SKM-1 (cell line): ENCODE measurements at regions not wholly inside any gene's neighbourhood (a gene's known extent, or its start where the extent isn't known, plus 50 kb on each side); places are given as distances from the start of the nearest gene placed in this dataset.

Experiments
- DNase-seq: peaks from one replicate; lab custom pipeline; 2025; ENCODE audit not compliant: unreplicated experiment; lab: John Stamatoyannopoulos, UW

DNA sequence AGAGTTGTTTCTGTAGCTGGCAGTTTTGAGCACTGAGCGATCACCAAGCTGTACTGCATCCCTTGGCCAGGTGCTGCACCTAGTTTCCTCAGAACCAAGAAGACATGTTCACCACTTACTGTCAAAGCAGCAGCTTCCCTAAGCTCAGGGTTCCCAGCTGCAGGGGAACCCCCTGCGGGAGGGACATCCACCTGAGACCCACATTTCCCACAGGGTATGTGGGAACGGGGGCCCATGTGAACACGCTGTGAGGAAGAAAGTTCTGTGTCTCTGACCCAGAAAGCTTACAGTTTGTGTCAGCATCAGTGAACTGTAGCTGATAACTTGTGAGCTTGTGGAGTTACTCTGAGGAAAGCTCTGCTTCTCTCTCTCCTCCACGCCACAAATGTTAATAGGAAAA, 436.8 kb upstream of the IGFBP3 start:
- DNase-seq = no peak

DNA sequence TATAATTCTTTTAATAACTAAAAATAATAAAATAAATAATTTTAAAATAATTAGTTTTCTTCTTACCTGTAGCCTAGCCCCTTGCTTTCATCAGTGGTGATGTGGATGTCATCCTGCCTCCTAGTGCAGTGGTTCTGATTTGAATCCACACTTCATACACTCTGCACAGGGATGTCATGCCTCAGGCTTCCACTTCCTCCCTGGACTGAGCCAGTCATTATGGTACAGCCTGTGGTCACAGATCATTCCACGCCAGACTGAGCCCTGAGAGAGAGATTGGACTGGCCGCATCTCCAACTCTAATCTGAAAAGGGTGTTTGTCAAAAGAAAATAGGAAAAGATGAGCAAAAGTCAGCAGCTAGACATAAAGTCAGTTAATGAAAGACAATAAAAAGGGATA, 436.2 kb upstream of the IGFBP3 start:
- DNase-seq = no peak

DNA sequence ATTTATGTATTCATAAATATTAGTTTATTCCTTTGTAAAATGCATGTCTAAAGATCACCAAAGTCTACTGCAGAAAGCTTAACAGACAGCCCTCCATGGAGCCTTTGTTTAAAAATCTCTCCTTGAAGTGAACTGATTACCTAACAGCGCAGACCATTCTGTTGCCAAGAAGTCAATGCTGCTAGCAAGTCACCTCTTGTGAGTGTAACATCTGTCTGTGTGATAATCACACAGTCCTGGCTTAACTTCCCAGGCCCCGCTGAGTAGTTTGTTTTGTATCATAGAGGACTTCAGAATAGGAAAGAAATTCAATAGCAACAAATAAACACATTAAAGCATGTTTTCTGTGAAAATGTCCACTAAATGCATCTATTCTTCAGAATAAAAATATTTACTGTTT, 435.3 kb upstream of the IGFBP3 start:
- DNase-seq = no peak

DNA sequence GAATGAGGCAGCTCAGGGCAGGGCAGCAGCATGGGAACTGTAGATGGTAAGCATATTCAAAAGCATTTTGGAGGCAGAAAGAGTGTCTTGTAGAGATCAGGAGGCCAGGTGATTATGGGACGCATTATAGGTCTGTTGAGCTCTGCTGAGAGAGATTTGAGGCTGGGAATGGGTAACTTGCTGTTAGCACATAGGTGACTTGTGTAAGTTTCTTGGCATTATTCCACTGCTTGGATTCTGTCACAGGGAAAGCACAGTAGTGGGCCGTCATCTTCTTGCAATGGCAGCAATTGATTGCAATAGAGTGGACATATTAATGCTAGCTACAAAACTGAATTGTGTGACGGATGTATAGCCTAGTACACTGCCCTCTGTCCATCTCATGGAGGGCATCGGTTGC, 434.3 kb upstream of the IGFBP3 start:
- DNase-seq = no peak

DNA sequence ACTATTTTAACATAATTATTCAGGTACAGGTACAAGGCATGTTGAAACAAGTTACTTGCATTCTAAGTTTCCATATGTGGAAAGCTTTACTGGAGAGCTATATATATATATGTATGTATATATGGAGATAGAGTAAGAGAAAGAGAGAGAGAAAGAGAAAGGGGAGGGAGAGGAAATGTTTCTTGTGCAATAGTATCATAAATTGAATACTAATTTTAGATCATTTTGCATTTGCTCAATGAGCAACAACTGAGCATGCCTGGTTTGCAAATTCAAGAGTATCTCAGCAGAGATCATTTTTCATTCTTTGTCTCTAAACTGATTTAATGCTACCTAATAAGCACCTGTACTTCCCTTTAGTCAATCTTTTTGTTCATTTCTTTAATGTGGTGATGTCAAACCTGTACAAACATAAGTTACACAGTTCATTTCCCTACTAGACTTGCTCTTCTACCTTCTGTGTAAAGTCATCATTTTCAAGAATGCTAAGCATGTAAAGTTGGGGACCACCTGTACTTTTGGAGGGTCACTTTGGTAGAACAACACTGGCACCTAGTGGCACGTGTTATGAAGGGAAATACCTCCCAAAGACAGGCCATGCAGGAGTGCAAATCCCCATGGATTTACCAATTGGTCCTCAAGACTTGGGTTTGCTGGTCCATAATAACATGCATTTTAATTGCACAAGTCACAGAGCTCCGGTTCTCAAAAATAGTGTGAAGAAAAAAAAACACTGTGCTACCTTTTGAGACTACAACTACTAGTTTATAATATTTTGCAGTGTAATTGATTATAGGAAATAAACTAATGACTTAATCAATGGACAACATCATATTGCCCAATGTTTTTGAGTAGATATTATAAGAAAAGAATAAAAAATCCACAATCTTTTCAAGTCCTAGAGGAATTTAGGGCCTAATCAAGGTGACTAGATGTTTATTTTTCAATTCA, 431.2 kb upstream of the IGFBP3 start:
- DNase-seq = no peak

DNA sequence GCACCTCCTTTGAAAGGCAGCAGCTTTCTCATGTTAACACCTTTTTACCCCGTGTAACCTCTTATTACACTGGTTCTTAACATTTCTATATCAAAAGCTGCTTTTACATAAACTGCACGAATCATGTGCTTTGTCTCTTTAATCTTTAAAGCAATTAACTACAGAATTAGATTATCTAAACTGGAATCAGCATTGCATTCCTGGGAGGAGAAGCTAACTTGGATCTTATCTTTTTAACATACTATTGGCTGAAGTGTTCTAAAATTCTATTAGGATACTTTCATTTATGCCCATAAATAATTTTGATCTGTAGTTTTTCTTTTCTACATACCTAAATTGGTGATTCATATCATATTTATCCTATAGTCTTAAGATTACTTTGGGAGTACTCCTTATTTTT, 428.4 kb upstream of the IGFBP3 start:
- no peak for DNase-seq

DNA sequence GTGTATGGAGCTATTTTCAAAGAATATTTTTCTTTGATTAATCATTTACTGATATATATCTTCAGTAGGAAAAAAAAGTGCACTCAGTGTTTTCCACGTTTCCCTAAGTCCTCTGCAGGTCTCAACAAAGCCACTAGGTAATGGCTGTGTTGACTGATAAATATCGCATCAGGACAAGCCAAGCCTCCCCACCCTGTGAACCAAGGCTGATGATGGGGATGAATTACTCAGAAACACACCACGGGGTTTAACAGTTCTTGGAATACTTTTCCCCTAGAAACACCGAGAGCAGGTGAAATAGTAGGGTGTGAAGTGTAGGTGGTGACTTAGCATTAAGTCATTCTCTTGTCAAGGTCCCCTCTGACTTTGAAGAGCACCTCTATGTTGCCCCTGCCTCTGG, 423.5 kb upstream of the IGFBP3 start:
- DNase-seq = no peak

DNA sequence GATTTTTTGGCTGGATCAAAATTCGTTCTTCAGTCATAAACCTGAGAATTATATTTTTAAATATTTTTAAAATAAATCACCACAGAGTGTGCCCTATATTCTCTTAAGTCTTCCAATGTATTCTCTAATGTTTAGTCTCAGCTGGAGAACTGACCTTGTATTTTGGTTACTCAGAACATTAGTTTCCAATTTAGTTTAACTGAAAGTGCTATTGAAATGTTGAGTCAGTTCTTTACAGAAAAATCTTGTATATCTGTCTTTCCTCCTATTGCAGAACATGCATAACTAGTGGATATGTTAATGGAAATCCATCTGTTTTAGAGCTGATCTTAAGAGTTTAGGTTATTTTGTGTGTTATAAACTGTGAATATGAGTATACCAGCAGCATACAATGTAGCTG, 422.7 kb upstream of the IGFBP3 start:
- DNase-seq = no peak

DNA sequence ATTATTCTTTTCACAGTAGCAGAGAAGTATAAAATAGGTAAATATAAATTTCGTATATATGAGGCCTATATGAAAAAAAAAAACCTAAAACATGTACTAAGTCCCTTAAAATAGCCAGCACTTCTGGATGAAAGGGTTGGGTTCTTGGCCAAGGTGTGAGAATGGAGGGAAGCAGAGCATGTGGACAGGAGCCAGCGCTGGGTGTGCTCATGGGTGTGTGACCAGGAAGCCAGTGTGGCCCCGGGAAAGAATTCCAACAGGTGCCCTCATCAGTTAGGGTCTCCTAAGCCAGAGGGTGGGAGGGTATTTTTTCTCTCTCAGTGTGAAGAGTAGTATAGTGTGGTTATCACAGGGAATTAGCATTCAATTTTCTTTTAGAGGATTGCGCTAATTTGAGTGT, 401.9 kb upstream of the IGFBP3 start:
- DNase-seq = no peak

DNA sequence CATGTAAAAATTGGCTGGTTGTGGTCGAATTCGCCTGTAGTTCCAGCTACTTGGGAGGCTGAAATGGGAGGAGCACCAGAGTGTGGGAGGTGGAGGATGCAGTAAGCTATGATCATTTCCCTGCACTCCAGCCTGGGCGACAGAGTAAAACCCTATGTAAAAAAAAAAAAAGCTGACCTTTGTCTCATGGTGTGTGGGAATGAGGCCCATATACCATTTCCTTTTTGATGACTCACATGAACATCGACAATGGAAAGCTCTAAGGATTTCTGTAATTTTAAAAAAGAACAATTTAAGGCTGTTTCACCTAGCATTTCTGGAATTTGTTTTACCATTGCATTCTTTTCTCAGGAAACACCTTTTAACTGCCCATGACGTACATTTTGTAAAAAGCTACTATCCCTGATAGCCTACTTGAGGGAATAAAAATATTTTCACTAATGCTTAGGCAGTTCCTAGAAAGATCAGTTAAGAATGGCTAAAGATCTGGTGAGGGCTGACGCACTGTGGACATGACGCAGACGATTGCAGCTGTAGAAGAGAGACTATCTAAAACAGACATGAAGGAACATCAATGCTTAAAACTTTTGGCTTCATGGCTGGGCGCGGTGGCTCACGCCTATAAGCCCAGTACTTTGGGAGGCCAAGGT, 400.6 kb upstream of the IGFBP3 start:
- no peak for DNase-seq

DNA sequence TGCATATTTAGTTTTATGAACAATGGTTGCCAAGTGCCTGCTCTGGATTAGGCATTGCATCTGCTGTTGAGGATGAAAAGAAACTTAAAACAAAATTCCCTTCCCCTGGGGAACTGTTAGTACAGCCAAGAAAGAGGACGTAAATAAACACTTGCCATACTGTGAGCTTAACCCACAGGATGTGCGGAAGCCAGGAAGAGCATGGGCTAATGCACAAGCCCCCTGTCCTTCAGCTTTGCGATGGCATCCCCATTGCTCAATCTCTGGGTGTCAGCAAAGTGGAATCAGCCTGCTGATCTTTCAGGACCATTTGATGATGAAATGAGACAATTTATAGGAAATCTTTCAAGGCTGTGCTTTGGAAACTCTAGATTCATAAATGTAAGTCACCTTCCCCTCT, 399.9 kb upstream of the IGFBP3 start:
- DNase-seq = no peak

DNA sequence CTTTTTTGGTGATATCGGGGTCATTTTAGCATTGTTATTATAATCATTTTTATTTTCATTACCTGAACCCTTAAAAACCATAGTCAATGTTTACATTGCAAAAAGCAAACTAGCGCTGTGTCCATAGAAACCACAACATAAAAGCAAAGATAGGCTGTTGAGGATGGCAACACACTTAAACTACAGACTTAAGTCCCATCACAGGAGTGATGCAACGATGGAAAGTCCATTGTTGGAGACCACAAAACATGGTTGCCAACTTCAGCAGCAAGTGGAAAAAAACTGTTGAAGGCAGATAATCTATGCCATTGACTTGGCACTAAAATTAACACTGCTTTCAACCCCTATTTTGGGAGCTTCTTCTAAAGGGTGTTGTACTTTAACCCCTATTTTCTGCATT, 398.8 kb upstream of the IGFBP3 start:
- no peak for DNase-seq

DNA sequence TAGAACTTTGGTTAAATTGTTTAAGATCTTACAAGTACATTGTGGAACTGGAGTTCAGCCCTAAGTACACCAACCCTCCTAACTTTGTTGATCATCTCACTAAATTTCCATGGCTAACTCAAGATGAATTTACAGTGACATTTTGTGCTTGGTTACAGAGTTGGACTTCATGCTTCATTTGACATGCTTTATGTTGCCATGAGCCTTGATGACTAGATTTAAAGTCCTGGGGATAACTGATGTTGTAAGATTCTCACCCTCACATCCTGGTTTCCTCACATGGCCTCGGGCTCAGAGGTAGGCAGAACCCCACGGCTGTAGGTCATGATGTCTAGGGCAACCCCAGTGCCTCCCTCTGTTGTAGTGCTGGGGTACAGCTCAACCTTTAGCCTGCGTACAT, 397.2 kb upstream of the IGFBP3 start:
- no peak for DNase-seq

DNA sequence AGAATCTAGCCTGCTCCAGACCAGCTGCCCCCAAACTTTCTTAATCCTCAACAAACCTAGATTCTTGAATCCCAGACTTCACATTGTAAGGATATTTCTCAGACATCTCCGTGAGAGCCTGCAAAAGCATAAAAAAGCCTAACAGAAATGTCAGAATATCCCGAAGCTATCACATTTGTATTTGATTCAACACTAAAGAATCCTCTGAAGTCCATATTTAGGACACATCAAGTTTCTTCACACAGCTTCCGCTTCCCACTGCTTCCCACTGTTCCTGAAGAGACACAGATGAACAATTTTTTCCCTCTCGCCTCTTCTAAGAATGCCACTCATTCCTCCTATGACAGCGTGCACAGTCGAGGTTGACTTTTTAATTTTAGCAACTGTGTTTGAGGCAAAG, 396.2 kb upstream of the IGFBP3 start:
- no peak for DNase-seq

DNA sequence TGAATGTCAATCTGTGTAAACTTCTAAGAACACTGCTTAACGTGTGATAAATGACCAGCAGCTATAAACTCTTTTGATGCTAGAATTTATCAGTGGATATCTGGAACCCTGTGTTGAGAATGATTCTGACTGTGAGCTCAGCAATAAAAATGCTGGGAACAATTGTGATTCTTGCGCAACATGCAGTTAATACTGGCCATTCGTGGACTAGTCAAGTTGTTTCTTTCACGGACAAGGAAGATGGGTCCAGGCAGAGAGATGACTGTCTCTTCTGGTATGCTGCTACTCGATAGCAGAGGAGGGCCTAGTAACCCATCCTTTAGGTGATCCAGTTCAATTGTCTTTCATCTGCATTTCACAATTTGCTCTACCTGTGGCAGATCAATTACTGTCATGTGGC, 394.8 kb upstream of the IGFBP3 start:
- DNase-seq = no peak

DNA sequence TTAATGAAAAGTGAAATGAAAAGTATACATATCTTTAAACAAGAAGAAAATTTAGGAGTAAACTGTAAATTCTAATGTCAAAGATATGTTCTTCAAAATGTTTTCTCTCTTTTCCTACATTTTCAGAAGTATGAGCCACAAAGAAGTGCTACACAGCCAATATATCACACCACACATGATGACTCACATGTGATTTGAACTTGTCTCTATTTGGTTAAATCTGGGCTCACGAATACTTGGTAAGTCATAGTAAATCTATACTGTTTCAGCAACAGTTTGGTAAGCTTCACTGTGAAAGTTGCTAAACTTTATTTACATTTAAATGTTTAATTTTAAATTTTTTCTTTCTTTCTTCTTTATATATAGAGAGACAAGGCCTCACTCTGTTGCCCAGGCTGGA, 380.6 kb upstream of the IGFBP3 start:
- DNase-seq = no peak

DNA sequence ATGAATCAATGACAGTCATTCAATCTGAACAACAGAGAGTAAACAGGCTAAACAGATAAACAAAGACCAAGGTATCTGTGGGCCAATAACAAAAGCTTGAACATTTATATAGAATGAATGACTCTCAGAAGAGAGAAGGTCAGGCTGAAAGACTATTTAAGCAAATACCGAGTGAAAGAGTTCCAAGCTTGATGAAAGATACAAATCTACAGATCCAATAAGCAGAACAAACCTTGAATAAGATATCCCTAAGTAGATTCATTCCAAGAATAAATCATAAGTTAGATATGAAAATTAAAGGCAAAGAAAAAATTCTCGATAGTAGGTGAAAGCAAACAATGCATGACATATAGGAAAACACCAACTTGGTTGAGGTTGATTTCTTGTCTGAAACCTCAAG, 376.4 kb upstream of the IGFBP3 start:
- DNase-seq = no peak

DNA sequence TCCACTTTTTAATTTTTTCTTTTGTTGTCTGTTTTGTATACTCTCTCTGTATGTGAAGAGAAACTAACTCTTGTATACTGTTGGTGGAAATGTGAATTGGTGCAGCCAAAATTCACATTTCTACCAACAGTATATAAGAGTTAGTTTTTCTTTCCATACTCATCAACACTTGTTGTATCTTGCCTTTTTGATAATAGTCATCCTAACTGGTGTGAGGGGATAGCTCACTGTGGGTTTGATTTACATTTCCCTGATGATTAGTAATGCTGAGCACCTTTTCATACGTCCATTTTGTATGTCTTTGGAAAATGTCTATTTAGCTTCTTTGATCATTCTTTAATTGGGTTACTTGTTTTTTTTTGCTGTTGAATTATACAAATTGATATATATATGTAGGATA, 375.5 kb upstream of the IGFBP3 start:
- no peak for DNase-seq

DNA sequence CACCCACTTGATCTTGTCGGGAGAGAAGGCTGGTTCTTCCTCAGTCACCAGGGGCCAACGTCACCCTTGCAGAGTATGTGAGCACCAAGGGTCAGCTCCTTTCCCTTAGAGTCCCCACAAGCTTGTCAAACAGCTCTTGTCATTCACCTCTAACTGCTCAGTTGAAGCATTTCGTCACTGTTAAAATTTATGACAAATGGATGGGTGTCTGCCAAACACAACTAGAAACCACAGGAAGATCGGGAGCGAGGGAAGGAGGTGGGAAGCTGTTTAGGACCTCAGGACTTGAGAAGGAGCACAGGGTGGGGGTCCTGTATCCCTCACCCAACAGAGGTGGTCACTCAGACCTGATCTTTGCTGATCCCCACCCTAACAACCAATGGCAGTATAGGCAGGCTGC, 373.3 kb upstream of the IGFBP3 start:
- no peak for DNase-seq

DNA sequence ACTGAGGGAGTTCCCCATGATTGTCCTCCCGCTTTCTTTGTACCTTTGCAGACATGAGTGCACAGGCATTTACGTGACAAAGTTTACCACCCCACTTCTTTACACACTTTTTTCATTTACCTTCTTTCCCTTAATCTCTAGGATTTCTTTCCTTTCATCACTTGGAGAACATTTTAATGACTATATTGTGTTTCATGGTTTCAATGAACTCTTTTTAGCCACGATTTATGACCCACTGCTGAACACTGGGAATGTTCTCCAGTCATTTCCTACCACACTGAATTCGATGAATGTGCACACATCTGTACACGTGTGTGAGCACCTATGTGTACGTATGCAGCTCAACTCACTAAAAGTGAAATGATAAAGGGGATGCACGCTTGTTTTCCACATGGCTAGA, 371.7 kb upstream of the IGFBP3 start:
- no peak for DNase-seq

DNA sequence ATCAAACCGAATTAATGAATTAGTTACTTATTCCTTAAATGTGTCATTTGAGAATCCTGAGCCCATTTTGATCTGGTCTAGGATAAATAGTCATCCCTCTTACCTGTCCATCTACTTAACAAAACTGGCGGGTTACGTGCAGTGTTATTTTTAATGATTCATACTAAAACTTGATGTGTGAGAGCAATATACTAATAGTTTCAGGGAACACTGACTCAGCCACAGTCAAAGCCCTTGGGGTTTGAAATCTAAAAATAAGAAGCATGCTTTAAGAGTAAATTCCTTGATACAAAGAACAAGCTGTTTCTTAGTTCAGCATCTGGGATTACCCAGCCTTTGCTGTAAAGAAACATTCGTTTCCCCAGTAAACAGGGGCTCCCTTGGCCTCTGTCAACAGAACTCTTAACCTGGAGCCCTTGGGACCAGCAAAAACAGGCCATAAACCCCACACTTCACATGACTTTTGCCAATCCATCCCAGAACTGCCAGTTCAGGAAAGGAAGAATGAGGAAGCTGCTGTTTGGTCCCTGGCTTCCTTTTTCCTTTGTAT, 370.6 kb upstream of the IGFBP3 start:
- no peak for DNase-seq

DNA sequence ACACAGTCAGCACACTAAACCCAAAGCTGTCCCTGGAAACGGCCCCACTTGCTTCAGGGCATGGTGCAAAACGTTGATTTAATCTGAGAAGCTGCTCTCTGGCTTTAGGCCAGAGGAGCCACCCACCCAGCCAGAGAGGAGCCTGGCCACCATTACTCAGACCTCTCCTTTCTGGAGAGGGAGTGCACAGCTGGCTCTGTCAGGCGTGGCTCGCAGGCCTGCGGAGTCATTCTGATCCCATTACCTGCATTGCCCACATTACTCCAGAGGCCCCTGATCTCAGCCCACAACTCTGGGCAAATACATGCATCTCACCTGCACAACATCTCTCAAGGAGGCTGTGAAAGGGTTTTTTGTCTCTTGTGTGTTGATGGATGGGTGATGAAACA, 370.0 kb upstream of the IGFBP3 start:
- DNase-seq = no peak
